Caco-2 (cell line): ENCODE measurements at regions not wholly inside any gene's neighbourhood (a gene's known extent, or its start where the extent isn't known, plus 50 kb on each side); places are given as distances from the start of the nearest gene placed in this dataset.

ENCODE experiments used
- BruUV-seq: library from RNA; stranded (reverse); fragments of 400-500 nt; replicated peaks from 2 replicates; lab custom pipeline; 2021; lab: Mats Ljungman, UMichigan
- CTCF ChIA-PET: fragments of 300-600 bp; sonication (Branson Sonifier 250); formaldehyde crosslinking; loops from one replicate; lab custom pipeline; 2022; ENCODE audit warnings: antibody characterized with exemption; lab: Charles Lee
- POLR2A ChIA-PET: fragments of 300-600 bp; sonication (Branson Sonifier 250); formaldehyde crosslinking; loops from one replicate; lab custom pipeline; 2022; ENCODE audit warnings: antibody characterized with exemption; lab: Charles Lee
- DNase-seq, 2 experiments: peaks; one replicate each; pipeline versions ENCODE4 v3.0.0 to v3.0.0-alpha.2; 2020 to 2022
- H3K27me3 ChIP-seq: replicated peaks from 2 replicates; pipeline ENCODE4 v1.6.0; 2011; ENCODE audit warnings: low read length; ENCODE audit not compliant: control insufficient read depth, insufficient read depth
- H3K36me3 ChIP-seq: 2 replicates; pipeline ENCODE4 v1.5.1; 2011; ENCODE audit warnings: low read length; ENCODE audit not compliant: control insufficient read depth, insufficient read depth
- H3K4me1 ChIP-seq: fragments of 250-450 bp; sonication (Bioruptor Pico); 2 replicates; pipeline ENCODE4 v1.5.1; 2020; ENCODE audit warnings: mild to moderate bottlenecking
- H3K4me3 ChIP-seq: 2 replicates; pipeline ENCODE4 v1.5.1; 2011; ENCODE audit warnings: low read depth, mild to moderate bottlenecking, control low read depth, low read length
- H3K9me3 ChIP-seq: fragments of 250-450 bp; sonication (Bioruptor Pico); 2 replicates; pipeline ENCODE4 v1.5.1; 2020; ENCODE audit warnings: mild to moderate bottlenecking, moderate library complexity
- H3K27ac Mint-ChIP-seq: one replicate; pipeline ENCODE4 v1.8.0; 2022; ENCODE audit warnings: mixed read lengths; ENCODE audit not compliant: unreplicated experiment
- H3K27me3 Mint-ChIP-seq: one replicate; pipeline ENCODE4 v1.8.0; 2022; ENCODE audit warnings: mixed read lengths; ENCODE audit not compliant: insufficient read depth, unreplicated experiment
- H3K36me3 Mint-ChIP-seq: one replicate; pipeline ENCODE4 v1.8.0; 2022; ENCODE audit warnings: mild to moderate bottlenecking, mixed read lengths; ENCODE audit not compliant: insufficient read depth, unreplicated experiment
- H3K4me1 Mint-ChIP-seq: one replicate; pipeline ENCODE4 v1.8.0; 2022; ENCODE audit warnings: low read depth, mixed read lengths; ENCODE audit not compliant: unreplicated experiment
- H3K4me3 Mint-ChIP-seq: one replicate; pipeline ENCODE4 v1.8.0; 2022; ENCODE audit warnings: mild to moderate bottlenecking, moderate library complexity, mixed read lengths; ENCODE audit not compliant: unreplicated experiment
- H3K9me3 Mint-ChIP-seq: one replicate; pipeline ENCODE4 v1.8.0; 2022; ENCODE audit warnings: mixed read lengths; ENCODE audit not compliant: unreplicated experiment
- CTCF ChIP-seq, 2 experiments: fragments of 200-600 bp in 1 of 2; IDR thresholded peaks; 1 replicate in 1 of 2; 2 replicates in 1 of 2; pipeline versions ENCODE4 v1.5.1 to v1.8.0; 2011 to 2022; ENCODE audit warnings: antibody characterized with exemption in 1 of 2, control low read depth in 1 of 2, inconsistent platforms in 1 of 2, low read depth in 1 of 2, low read length in 1 of 2, mild to moderate bottlenecking in 1 of 2, moderate library complexity in 1 of 2; ENCODE audit not compliant: insufficient read depth in 1 of 2, severe bottlenecking in 1 of 2, unreplicated experiment in 1 of 2
- intact Hi-C: fragments of 100-400 bp; cut with micrococcal nuclease; formaldehyde crosslinking; loops from one replicate; pipeline ENCODE4 v1.10.0; 2022; ENCODE audit not compliant: unreplicated experiment

GRCh38 chr14:71646518-71646917 is 285.7 kb upstream of the RGS6 start:
- ChIA-PET POLR2A (interaction anchor here (0.7 kb wide), 1 partner anchor 296 kb away, joined by 3 read pairs; no protein-coding TSS in a partner anchor), CTCF (interaction anchor here (1.0 kb wide), 1 partner anchor 58 kb away, joined by 3 read pairs; no protein-coding TSS in a partner anchor)
- peaks cover 22% of the 10 kb centered on the region for H3K4me1 ChIP-seq
- BruUV-seq: no TSS peak
- H3K9me3 Mint-ChIP-seq: peaks cover 5% of the 10 kb centered on the region
- intact Hi-C loops: loop anchor here (2.0 kb wide), 1 partner anchor 42 kb away; no protein-coding TSS in a partner anchor
- no peaks in the 10 kb centered on the region for H3K27me3 Mint-ChIP-seq
- no peaks in the 10 kb centered on the region; the same call in 1 of the 2 replicates for H3K36me3 ChIP-seq
- H3K4me1 Mint-ChIP-seq: peaks cover 17% of the 10 kb centered on the region
- DNase-seq: no peak
- H3K4me3 Mint-ChIP-seq: peak overlapping the region; percentile 24
- TF ChIP-seq CTCF (IDR thresholded peaks at IDR 0.05; ENCODE audit: insufficient read depth in 1 of 2, low read depth in 1 of 2, low read length in 1 of 2, severe bottlenecking in 1 of 2, unreplicated experiment in 1 of 2): no peak
- H3K36me3 Mint-ChIP-seq: peaks cover 19% of the 10 kb centered on the region
- peak overlapping the region; percentile 19 for H3K27ac Mint-ChIP-seq
- no peaks in the 10 kb centered on the region for H3K27me3 ChIP-seq
- no peak overlapping the region for H3K4me3 ChIP-seq
- H3K9me3 ChIP-seq: peaks cover 4% of the 10 kb centered on the region; the same call in 1 of the 2 replicates

- peaks cover 22% of the 10 kb centered on the region for H3K4me1 ChIP-seq
- POLR2A ChIA-PET: interaction anchor here (0.7 kb wide), 1 partner anchor 296 kb away, joined by 3 read pairs; no protein-coding TSS in a partner anchor
- no TSS peak for BruUV-seq
- Mint-ChIP-seq H3K9me3 (peaks cover 12% of the 10 kb centered on the region), H3K27me3 (no peaks in the 10 kb centered on the region), H3K27ac (peak overlapping the region; percentile 19), H3K4me3 (peak overlapping the region; percentile 24), H3K4me1 (peaks cover 17% of the 10 kb centered on the region), H3K36me3 (peaks cover 24% of the 10 kb centered on the region)
- H3K27me3 ChIP-seq: no peaks in the 10 kb centered on the region
- H3K4me3 ChIP-seq: no peak overlapping the region
- peaks cover 11% of the 10 kb centered on the region for H3K9me3 ChIP-seq
- no peak for TF ChIP-seq CTCF (IDR thresholded peaks at IDR 0.05; ENCODE audit: insufficient read depth in 1 of 2, low read depth in 1 of 2, low read length in 1 of 2, severe bottlenecking in 1 of 2, unreplicated experiment in 1 of 2)
- CTCF ChIA-PET: interaction anchor here (1.0 kb wide), 1 partner anchor 57 kb away, joined by 3 read pairs; no protein-coding TSS in a partner anchor
- intact Hi-C loops: loop anchor here (2.0 kb wide), 1 partner anchor 42 kb away; no protein-coding TSS in a partner anchor
- no peaks in the 10 kb centered on the region; the same call in 1 of the 2 replicates for H3K36me3 ChIP-seq
- peak; percentile 57 to 69 for DNase-seq
These were observed 285.0 kb upstream of the RGS6 start for GRCh38 chr14:71647086-71647784.

- Mint-ChIP-seq H3K4me3 (no peak overlapping the region), H3K4me1 (peaks cover 17% of the 10 kb centered on the region), H3K36me3 (peaks cover 30% of the 10 kb centered on the region), H3K9me3 (peaks cover 22% of the 10 kb centered on the region), H3K27me3 (no peaks in the 10 kb centered on the region), H3K27ac (no peak overlapping the region)
- no TSS peak for BruUV-seq
- intact Hi-C loops: no loop called here
- no peaks in the 10 kb centered on the region for H3K27me3 ChIP-seq
- H3K4me1 ChIP-seq: peaks cover 22% of the 10 kb centered on the region
- no peak for TF ChIP-seq CTCF (IDR thresholded peaks at IDR 0.05; ENCODE audit: insufficient read depth in 1 of 2, low read depth in 1 of 2, low read length in 1 of 2, severe bottlenecking in 1 of 2, unreplicated experiment in 1 of 2)
- POLR2A ChIA-PET: interaction anchor here (0.7 kb wide), 1 partner anchor 11 kb away, joined by 6 read pairs; no protein-coding TSS in a partner anchor
- H3K36me3 ChIP-seq: no peaks in the 10 kb centered on the region; the same call in 1 of the 2 replicates
- CTCF ChIA-PET: no interaction called here
- no peak overlapping the region for H3K4me3 ChIP-seq
- H3K9me3 ChIP-seq: peaks cover 17% of the 10 kb centered on the region
- DNase-seq: no peak
These were observed 283.5 kb upstream of the RGS6 start for GRCh38 chr14:71648725-71649124.
